ENCODE measurements at regions not wholly inside any gene's neighbourhood (a gene's known extent, or its start where the extent isn't known, plus 50 kb on each side); places are given as distances from the start of the nearest gene placed in this dataset.

DNA sequence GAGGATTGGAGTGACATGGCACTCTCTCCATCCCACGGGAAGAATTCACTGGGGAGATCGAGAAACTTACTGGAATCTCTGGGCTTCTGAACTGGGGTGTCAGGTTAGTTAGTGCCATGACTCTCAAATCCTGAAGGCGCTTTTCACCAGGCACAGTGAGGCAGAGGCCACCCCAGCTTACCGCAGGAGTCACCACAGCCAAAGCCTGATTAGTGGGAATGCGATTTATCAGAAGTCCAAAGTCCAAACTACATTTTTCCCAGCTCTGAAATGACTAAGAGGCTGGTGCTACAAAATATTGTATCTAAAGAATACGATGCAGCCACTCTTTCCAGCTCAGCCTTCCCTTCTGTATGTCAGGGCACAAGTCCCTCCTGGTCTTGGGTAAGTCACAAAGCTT, 334.8 kb upstream of the SHH start:
- TF ChIP-seq CTCF (conservative IDR thresholded peaks at IDR 0.05 in 1 of 2, IDR thresholded peaks at IDR 0.05 in 1 of 2; ENCODE audit: low read depth in 1 of 2, low read length in 2 of 2) (no peak), EZH2 (IDR thresholded peaks at IDR 0.05; ENCODE audit: low read length, missing control alignments) (no peak)

DNA sequence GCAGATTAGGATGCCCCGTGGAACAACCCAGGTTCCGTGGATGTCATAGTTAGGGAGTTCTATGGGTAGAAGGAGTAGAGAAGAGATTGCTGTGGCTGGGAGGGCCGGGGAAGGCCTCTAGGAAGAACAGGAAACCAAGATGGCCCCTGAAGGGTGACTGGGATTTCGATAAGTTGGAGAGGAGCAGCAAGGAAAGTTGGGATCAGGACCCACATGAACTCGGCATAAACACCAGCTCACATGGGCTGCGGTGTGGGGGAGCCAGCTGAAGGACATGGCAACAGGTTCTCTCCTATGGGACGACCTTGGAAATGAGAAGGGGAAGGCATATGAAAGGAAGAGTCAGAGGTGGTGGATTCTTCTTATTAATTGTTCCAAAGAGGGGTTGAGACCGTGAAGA, 333.7 kb upstream of the SHH start:
- TF ChIP-seq EZH2 (IDR thresholded peaks at IDR 0.05; ENCODE audit: low read length, missing control alignments) (no peak), CTCF (conservative IDR thresholded peaks at IDR 0.05 in 1 of 2, IDR thresholded peaks at IDR 0.05 in 1 of 2; ENCODE audit: low read depth in 1 of 2, low read length in 2 of 2) (no peak)
- no peak overlapping the region for H3K4me3 ChIP-seq (replicated peaks in 1 of 4; ENCODE audit: control extremely low read depth in 1 of 4, insufficient read depth in 1 of 4, low read depth in 3 of 4, low read length in 4 of 4)
- H2AFZ ChIP-seq (ENCODE audit: low read length): no peak overlapping the region
- H3K9ac ChIP-seq (ENCODE audit: insufficient read depth, low read length): no peak overlapping the region
- H3K36me3 ChIP-seq (ENCODE audit: control insufficient read depth, insufficient read depth, low read length): no peaks in the 10 kb centered on the region
- H4K20me1 ChIP-seq (ENCODE audit: control insufficient read depth, extremely low read depth, insufficient read depth, low read length): no peaks in the 10 kb centered on the region
- no peaks in the 10 kb centered on the region for H3K27me3 ChIP-seq (ENCODE audit: control insufficient read depth, insufficient read depth, low read length)
- no peak for DNase-seq (ENCODE audit: low read depth in 2 of 2)
- H3K4me2 ChIP-seq (ENCODE audit: extremely low read depth, insufficient read depth, low read length): no peak overlapping the region
- no peaks in the 10 kb centered on the region for H3K79me2 ChIP-seq (ENCODE audit: control insufficient read depth, insufficient read depth, low read length)
- no peaks in the 10 kb centered on the region for H3K9me3 ChIP-seq (ENCODE audit: control insufficient read depth, insufficient read depth, low read depth, low read length)
- H3K4me1 ChIP-seq (ENCODE audit: control insufficient read depth, extremely low read depth, insufficient read depth, low read length): no peaks in the 10 kb centered on the region
- no peak overlapping the region for H3K27ac ChIP-seq (ENCODE audit: insufficient read depth, low read length)

More for the DNA sequence above, 334.8 kb upstream of the SHH start:
- no peaks in the 10 kb centered on the region for H3K27me3 ChIP-seq (ENCODE audit: control insufficient read depth, insufficient read depth, low read length)
- H3K4me2 ChIP-seq (ENCODE audit: extremely low read depth, insufficient read depth, low read length): no peak overlapping the region
- H3K79me2 ChIP-seq (ENCODE audit: control insufficient read depth, insufficient read depth, low read length): no peaks in the 10 kb centered on the region
- H3K9me3 ChIP-seq (ENCODE audit: control insufficient read depth, insufficient read depth, low read depth, low read length): no peaks in the 10 kb centered on the region
- no peak overlapping the region for H3K27ac ChIP-seq (ENCODE audit: insufficient read depth, low read length)
- H4K20me1 ChIP-seq (ENCODE audit: control insufficient read depth, extremely low read depth, insufficient read depth, low read length): no peaks in the 10 kb centered on the region
- no peaks in the 10 kb centered on the region for H3K36me3 ChIP-seq (ENCODE audit: control insufficient read depth, insufficient read depth, low read length)
- H2AFZ ChIP-seq (ENCODE audit: low read length): no peak overlapping the region
- no peaks in the 10 kb centered on the region for H3K4me1 ChIP-seq (ENCODE audit: control insufficient read depth, extremely low read depth, insufficient read depth, low read length)
- H3K4me3 ChIP-seq (replicated peaks in 1 of 4; ENCODE audit: control extremely low read depth in 1 of 4, insufficient read depth in 1 of 4, low read depth in 3 of 4, low read length in 4 of 4): no peak overlapping the region
- DNase-seq (ENCODE audit: low read depth in 2 of 2): no peak
- no peak overlapping the region for H3K9ac ChIP-seq (ENCODE audit: insufficient read depth, low read length)

- H3K79me2 ChIP-seq (ENCODE audit: control insufficient read depth, insufficient read depth, low read length): no peaks in the 10 kb centered on the region
- H3K4me3 ChIP-seq (replicated peaks in 1 of 4; ENCODE audit: control extremely low read depth in 1 of 4, insufficient read depth in 1 of 4, low read depth in 3 of 4, low read length in 4 of 4): no peak overlapping the region
- no peak overlapping the region for H3K4me2 ChIP-seq (ENCODE audit: extremely low read depth, insufficient read depth, low read length)
- H3K9me3 ChIP-seq (ENCODE audit: control insufficient read depth, insufficient read depth, low read depth, low read length): no peaks in the 10 kb centered on the region
- no peak overlapping the region for H3K9ac ChIP-seq (ENCODE audit: insufficient read depth, low read length)
- no peaks in the 10 kb centered on the region for H3K27me3 ChIP-seq (ENCODE audit: control insufficient read depth, insufficient read depth, low read length)
- no peaks in the 10 kb centered on the region for H4K20me1 ChIP-seq (ENCODE audit: control insufficient read depth, extremely low read depth, insufficient read depth, low read length)
- H3K27ac ChIP-seq (ENCODE audit: insufficient read depth, low read length): no peak overlapping the region
- TF ChIP-seq CTCF (conservative IDR thresholded peaks at IDR 0.05 in 1 of 2, IDR thresholded peaks at IDR 0.05 in 1 of 2; ENCODE audit: low read depth in 1 of 2, low read length in 2 of 2) (no peak), EZH2 (IDR thresholded peaks at IDR 0.05; ENCODE audit: low read length, missing control alignments) (no peak)
- H2AFZ ChIP-seq (ENCODE audit: low read length): no peak overlapping the region
- no peaks in the 10 kb centered on the region for H3K4me1 ChIP-seq (ENCODE audit: control insufficient read depth, extremely low read depth, insufficient read depth, low read length)
- no peaks in the 10 kb centered on the region for H3K36me3 ChIP-seq (ENCODE audit: control insufficient read depth, insufficient read depth, low read length)
- no peak for DNase-seq (ENCODE audit: low read depth in 2 of 2)
Measured at GRCh38 chr7:156145184-156145583, 332.9 kb upstream of the SHH start.
